GM11168 (cell line): ENCODE measurements at regions not wholly inside any gene's neighbourhood (a gene's known extent, or its start where the extent isn't known, plus 50 kb on each side); places are given as distances from the start of the nearest gene placed in this dataset.

Experiments
- in situ Hi-C: fragments of 300-500 bp; cut with MboI; formaldehyde crosslinking; loops from one replicate; pipeline ENCODE4 v1.12.0; 2022; ENCODE audit warnings: low sequenced_read_pairs; ENCODE audit not compliant: unreplicated experiment

GRCh38 chr7:142608630-142609428 is 140.4 kb upstream of the PRSS1 start:
- in situ Hi-C loops: no loop called here

- in situ Hi-C loops: no loop called here
These were observed 141.9 kb upstream of the PRSS1 start for GRCh38 chr7:142607351-142607750.

GRCh38 chr7:142606081-142606480 is 143.2 kb upstream of the PRSS1 start:
- in situ Hi-C loops: no loop called here

- in situ Hi-C loops: no loop called here
These were observed 144.6 kb upstream of the PRSS1 start for GRCh38 chr7:142604671-142605070.

GRCh38 chr7:142603870-142604448 is 145.3 kb upstream of the PRSS1 start:
- in situ Hi-C loops: no loop called here

GRCh38 chr7:142602756-142603155 is 146.5 kb upstream of the PRSS1 start:
- in situ Hi-C loops: no loop called here

- in situ Hi-C loops: no loop called here
These were observed 147.1 kb upstream of the PRSS1 start for GRCh38 chr7:142602183-142602582.

GRCh38 chr7:142598297-142598696 is 151.0 kb upstream of the PRSS1 start:
- in situ Hi-C loops: no loop called here

GRCh38 chr7:142597547-142597946 is 151.7 kb upstream of the PRSS1 start:
- in situ Hi-C loops: no loop called here

- in situ Hi-C loops: no loop called here
These were observed 153.3 kb upstream of the PRSS1 start for GRCh38 chr7:142595816-142596516.

- in situ Hi-C loops: no loop called here
These were observed 155.2 kb upstream of the PRSS1 start for GRCh38 chr7:142594078-142594477.

GRCh38 chr7:142593106-142593505 is 156.2 kb upstream of the PRSS1 start:
- in situ Hi-C loops: no loop called here

- in situ Hi-C loops: no loop called here
These were observed 156.6 kb upstream of the PRSS1 start for GRCh38 chr7:142592664-142593063.

- in situ Hi-C loops: no loop called here
These were observed 157.0 kb upstream of the PRSS1 start for GRCh38 chr7:142592231-142592630.

- in situ Hi-C loops: no loop called here
These were observed 158.3 kb upstream of the PRSS1 start for GRCh38 chr7:142590830-142591457.

- in situ Hi-C loops: no loop called here
These were observed 159.2 kb upstream of the PRSS1 start for GRCh38 chr7:142590077-142590476.

- in situ Hi-C loops: no loop called here
These were observed 161.6 kb upstream of the PRSS1 start for GRCh38 chr7:142587578-142588191.

- in situ Hi-C loops: no loop called here
These were observed 162.7 kb upstream of the PRSS1 start for GRCh38 chr7:142586611-142587010.

GRCh38 chr7:142585425-142585824 is 163.8 kb upstream of the PRSS1 start:
- in situ Hi-C loops: no loop called here

- in situ Hi-C loops: no loop called here
These were observed 164.5 kb upstream of the PRSS1 start for GRCh38 chr7:142584765-142585164.
